Activated CD8-positive, alpha-beta memory T cell treated with anti-CD3 and anti-CD28 coated beads for 48 hours (primary cell): ENCODE measurements at regions not wholly inside any gene's neighbourhood (a gene's known extent, or its start where the extent isn't known, plus 50 kb on each side); places are given as distances from the start of the nearest gene placed in this dataset.

Experiments
- DNase-seq, 3 experiments: peaks; one replicate each; pipeline ENCODE4 v3.0.0-alpha.2; 2020; ENCODE audit warnings: low read depth in 2 of 3, low spot score in 2 of 3

DNA sequence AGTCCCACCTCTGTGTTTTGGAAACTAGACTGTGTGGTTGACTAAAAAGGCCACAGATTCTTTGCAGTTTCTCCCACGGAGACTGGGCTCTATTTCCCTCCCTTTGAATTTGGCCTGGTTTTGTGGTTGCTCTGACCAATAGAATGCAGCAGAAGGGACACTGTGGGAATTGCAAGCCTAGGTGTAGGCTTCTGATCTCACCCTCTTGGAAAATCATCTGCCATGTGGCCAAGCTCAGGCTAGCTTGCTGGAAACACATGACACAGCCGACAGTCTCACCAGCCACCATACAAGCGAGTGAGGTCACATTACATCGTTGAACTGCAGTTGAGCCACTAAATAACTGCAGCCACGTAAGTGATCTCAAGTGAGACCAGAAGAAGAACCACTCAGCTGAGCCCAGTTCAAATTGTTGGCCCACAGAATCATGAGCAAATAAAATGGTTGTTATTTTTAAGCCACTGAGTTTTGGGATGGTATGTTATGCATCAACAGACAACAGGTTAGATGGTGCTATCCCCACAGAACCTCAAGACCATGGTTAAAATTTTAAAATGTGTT lies 319.1 kb upstream of the MEX3C start:
- no peak for DNase-seq

DNA sequence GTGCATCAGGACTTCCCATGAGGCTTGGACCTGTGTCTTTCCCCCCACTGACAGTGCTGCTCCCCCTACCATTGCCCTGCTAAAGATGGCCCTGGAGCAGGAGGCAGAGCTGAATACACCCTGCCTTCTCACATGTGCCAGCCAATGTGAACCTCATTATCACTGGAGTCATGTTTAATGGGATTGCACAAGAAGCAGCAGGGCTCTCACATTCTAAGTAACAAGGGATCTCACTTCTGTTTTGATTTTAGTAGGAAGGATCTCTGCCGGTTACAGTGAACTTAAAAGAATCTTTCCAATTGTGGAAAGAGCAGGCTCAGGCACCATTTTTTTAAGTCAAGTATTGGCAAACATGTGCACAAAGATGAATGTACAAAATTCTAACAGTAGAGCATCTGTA lies 322.1 kb upstream of the MEX3C start:
- DNase-seq, result no peak

GRCh38 chr18:51520676-51521180 lies 323.2 kb upstream of the MEX3C start:
- DNase-seq, result no peak

DNA sequence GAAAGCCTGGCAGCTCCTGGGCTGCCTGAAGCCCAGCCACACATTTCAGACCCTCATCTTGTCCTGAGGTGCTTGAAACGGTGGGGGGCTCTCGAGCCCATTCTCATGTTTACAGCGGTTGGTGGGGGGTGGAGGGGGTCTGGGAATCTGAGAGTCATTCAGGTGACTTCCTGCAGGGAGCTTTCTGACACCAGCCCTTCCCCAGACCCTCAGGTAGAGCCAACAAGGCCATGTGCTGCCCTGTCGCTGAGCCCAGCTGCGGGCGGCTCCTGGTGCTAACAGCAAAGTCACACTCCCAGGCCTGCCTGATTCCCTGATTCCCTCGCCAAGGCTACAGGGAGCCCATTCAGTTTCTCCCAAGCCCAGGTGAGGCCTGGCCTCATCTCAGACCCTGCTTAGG lies 324.9 kb upstream of the MEX3C start:
- DNase-seq, result no peak

GRCh38 chr18:51522821-51523220 lies 325.3 kb upstream of the MEX3C start:
- DNase-seq, result no peak

- DNase-seq, result no peak
Measured at GRCh38 chr18:51523671-51524070, 326.2 kb upstream of the MEX3C start.

- DNase-seq, result no peak
Measured at GRCh38 chr18:51525453-51526225, 328.2 kb upstream of the MEX3C start.

DNA sequence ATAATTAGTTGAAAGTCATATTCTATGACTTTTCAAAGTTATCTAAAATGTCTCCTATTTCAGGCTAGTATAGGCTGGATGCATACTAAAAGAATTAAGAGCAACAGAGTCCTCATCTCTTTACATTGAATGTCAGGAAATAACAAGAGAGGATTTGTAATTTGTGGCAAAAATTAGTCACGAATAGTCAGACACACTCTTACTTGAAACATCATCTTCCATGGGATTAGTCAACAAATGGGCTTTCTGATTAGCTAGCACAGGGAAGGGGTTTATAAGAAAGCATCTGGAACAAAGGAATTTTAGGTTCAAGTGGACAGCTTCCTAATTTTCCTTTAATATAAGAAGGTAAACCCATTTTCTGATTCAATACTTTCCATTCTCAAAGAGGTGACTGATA lies 330.3 kb upstream of the MEX3C start:
- no peak for DNase-seq

DNA sequence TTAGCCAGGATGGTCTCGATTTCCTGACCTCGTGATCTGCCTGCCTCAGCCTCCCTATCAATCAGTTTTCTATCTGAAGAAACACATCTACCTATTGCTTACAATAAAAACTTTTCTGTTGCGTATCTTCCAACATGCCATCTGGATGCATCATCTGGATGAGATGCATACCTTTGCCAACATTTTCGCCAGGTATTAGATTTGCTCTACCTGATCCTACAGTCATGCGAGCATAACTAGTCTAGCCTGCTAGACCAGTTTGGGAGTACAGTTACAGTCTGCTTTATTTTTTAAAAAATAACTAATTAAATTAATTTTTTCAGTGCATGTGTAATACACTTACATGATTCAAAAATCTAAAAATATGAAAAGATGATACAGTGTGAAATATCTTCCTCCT lies 334.0 kb upstream of the MEX3C start:
- no peak for DNase-seq

DNA sequence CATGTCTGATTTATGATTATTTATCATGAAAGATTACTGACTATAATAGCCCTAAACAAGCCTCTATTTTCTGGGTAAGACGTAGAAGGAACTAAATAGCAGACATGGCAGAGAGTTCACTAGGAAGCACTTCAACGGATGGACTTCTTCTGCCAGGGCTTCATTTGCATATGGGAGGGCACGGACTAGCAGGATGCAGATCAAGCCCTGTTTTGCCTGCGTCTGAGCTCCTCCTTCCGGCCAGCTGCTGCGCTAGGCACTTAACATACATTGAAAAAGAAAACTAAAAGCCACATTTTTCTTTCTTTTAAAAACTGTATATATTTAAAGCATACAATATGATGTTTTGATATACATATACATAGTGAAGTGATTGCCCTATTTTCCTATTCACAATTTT lies 340.0 kb upstream of the MEX3C start:
- DNase-seq, result no peak

DNA sequence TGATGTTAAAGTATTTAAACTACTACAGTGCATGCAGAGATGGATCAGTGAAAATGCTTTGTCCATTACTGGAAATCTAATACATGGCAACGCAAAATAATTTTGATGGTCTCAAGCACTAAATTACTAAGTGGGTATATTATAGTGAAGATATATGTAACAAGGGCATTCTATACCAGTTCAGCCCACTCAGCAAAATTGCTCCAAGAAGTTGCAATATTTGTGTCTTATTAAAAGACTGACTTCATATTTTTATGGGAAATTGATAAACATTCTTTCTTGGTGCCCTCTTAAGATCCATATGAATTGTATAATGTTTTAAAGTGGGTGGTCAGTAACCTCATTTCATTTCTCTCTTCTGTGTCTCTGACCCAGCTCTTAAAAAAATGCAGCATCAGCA lies 343.1 kb upstream of the MEX3C start:
- DNase-seq, result no peak

DNA sequence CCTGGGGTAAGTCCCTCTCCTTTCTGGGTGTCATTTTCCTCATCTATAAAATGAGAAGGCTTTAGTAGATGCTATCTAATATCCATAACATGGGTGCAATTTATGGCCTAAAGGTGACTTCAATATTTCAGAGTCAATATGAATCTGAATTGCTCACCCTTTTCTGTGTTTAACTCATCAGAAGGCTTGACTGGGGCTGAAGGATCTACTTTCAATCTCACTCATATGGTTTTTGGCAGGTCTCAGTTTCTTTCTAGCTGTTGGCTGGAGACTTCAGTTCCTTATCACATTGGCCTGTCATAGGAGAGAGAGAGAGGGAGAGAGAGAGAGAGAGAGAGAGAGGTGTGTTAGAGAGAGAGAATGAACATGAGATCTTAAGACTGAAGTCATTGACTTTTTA lies 343.7 kb upstream of the MEX3C start:
- DNase-seq, result no peak

- no peak for DNase-seq
Measured at GRCh38 chr18:51543658-51544155, 346.2 kb upstream of the MEX3C start.

GRCh38 chr18:51545446-51545845 lies 348.0 kb upstream of the MEX3C start:
- no peak for DNase-seq

- no peak for DNase-seq
Measured at GRCh38 chr18:51559198-51559901, 361.9 kb upstream of the MEX3C start.

- DNase-seq, result no peak
Measured at GRCh38 chr18:51559902-51560287, 362.4 kb upstream of the MEX3C start.

DNA sequence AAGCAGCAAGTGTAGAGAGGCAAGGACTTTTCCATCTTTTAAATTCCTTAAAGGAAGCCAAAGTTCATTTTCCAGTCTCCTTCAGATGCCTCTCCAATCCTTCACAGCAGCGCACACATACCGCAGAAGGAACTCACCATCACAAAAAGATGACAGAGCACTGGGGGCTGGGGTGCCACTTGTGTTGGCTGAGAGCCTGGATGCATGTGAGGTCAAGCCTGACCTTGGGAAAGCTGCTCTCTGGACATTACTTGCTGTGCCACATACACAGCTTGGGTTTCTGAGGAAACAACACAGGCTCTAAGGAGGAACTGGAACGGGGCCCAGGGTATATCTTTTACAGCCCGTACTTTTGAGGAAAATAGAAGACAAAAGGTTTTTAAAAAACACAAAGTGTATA lies 364.3 kb upstream of the MEX3C start:
- DNase-seq, result no peak

- DNase-seq, result no peak
Measured at GRCh38 chr18:51562866-51563265, 365.4 kb upstream of the MEX3C start.

DNA sequence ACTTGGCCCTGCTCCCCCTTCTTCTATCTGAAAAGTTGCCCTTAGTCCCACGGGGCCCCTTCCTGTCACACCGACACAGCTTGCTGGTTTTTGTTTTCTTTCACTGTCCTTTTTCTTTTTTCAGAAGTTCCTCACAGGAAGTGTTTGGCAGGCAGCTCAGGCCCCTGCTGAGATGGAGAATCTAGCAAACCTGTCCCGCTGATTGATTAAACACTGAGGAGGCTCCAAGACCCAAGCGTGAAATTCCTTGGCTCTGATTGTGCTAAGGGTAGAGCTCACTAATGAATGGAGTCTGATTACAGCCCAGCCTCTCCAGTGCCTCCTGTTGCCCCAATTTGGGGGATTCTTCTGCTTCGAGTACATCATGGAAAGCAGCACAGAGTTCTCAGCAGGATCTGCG lies 365.9 kb upstream of the MEX3C start:
- no peak for DNase-seq

- no peak for DNase-seq
Measured at GRCh38 chr18:51568151-51568550, 370.7 kb upstream of the MEX3C start.

- no peak for DNase-seq
Measured at GRCh38 chr18:51569153-51569552, 371.7 kb upstream of the MEX3C start.

DNA sequence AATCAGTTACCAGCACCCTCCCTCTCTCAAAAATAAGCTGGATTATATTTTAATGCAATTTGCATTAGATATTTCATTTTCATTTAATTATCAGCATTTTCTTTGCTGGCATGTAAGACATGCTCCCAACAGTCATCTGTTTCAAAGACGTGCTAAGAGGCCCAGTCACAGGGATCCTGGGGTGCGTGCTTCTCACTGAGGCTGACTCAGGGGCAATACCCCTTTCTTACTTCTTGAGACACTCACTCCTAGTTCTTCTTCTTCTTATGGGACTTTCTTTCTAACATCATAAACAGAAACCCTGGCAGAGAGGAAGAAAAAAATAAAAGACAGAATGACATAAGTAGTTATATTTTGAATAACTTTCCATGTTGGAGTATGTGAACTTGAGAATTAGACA lies 372.1 kb upstream of the MEX3C start:
- DNase-seq, result no peak
